ENCODE measurements at regions not wholly inside any gene's neighbourhood (a gene's known extent, or its start where the extent isn't known, plus 50 kb on each side); places are given as distances from the start of the nearest gene placed in this dataset.

DNA sequence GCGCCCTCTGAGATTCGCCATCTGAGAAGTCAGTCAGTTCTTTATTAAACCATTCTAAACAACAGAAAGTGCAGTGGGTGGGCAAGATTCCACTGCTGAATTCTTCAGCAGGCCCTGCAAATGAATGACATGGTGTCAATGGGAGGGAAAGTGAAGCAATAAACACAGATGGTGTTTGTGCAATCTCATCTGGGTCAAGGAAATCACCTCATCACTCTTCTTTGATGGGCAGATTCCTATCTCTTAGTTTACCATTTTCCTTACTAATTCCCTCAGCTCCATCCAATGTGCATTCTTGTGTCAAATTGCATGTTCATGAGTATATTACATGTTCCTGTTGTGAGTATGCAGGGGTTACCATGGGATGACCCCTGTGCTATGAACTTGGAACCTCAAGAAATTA lies 100.7 kb upstream of the CYP1B1 start:
- TF ChIP-seq, protein P1, sequence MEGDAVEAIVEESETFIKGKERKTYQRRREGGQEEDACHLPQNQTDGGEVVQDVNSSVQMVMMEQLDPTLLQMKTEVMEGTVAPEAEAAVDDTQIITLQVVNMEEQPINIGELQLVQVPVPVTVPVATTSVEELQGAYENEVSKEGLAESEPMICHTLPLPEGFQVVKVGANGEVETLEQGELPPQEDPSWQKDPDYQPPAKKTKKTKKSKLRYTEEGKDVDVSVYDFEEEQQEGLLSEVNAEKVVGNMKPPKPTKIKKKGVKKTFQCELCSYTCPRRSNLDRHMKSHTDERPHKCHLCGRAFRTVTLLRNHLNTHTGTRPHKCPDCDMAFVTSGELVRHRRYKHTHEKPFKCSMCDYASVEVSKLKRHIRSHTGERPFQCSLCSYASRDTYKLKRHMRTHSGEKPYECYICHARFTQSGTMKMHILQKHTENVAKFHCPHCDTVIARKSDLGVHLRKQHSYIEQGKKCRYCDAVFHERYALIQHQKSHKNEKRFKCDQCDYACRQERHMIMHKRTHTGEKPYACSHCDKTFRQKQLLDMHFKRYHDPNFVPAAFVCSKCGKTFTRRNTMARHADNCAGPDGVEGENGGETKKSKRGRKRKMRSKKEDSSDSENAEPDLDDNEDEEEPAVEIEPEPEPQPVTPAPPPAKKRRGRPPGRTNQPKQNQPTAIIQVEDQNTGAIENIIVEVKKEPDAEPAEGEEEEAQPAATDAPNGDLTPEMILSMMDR (IDR thresholded peaks at IDR 0.05): no peak
- no peak for TF ChIP-seq POLR2A (IDR thresholded peaks at IDR 0.05)
